ENCODE measurements at regions not wholly inside any gene's neighbourhood (a gene's known extent, or its start where the extent isn't known, plus 50 kb on each side); places are given as distances from the start of the nearest gene placed in this dataset.

GRCh38 chrX:16516232-16516876 is 133.6 kb upstream of the S100G start (continued):
- TF ChIP-seq BCLAF1 (IDR thresholded peaks at IDR 0.05) (no peak), DPF2 (IDR thresholded peaks at IDR 0.05) (no peak), CBFB (IDR thresholded peaks at IDR 0.05; ENCODE audit: low read depth) (no peak), SKIL (IDR thresholded peaks at IDR 0.05; ENCODE audit: low read depth, poor library complexity, severe bottlenecking) (no peak)

- Histone ChIP-seq H3K4me2 (ENCODE audit: control insufficient read depth, insufficient read depth) (no peak overlapping the region), H3K9me3 (replicated peaks; ENCODE audit: control insufficient read depth, insufficient read depth, low read length) (no peaks in the 10 kb centered on the region), H3K4me3 (no peak overlapping the region), H2AFZ (ENCODE audit: control insufficient read depth, low read depth, low read length) (no peak overlapping the region), H3K4me1 (ENCODE audit: control insufficient read depth, insufficient read depth, low read length) (no peaks in the 10 kb centered on the region), H3K9ac (ENCODE audit: control insufficient read depth, insufficient read depth, low read length) (no peak overlapping the region), H3K27me3 (replicated peaks in 1 of 2; ENCODE audit: control insufficient read depth in 2 of 2, insufficient read depth in 2 of 2, low read length in 1 of 2) (no peaks in the 10 kb centered on the region; a peak in 1 of 4 replicates), H3K79me2 (ENCODE audit: control insufficient read depth, insufficient read depth, low read length) (no peaks in the 10 kb centered on the region), H4K20me1 (ENCODE audit: control insufficient read depth, insufficient read depth) (no peaks in the 10 kb centered on the region), H3K27ac (ENCODE audit: control insufficient read depth, insufficient read depth) (no peak overlapping the region), H3K36me3 (ENCODE audit: control insufficient read depth in 2 of 2, insufficient read depth in 2 of 2, low read length in 1 of 2) (no peaks in the 10 kb centered on the region)
- SMC1A ChIA-PET (ENCODE audit: uncharacterized antibody, unreplicated experiment) = no interaction called here
- intact Hi-C loops (cut with micrococcal nuclease; ENCODE audit: unreplicated experiment) = no loop called here
- in situ Hi-C loops (cut with MboI) = no loop called here
- FAIRE-seq (no peak), DNase-seq (ENCODE audit: low read depth, low spot score) (no peak), ATAC-seq (no peak)
- WGBS (ENCODE audit: insufficient coverage, insufficient replicate concordance, low lambda C conversion rate, missing lambda C conversion rate) = 5% methylated on average over 2 of the region's 2 CpGs
- POLR2A ChIA-PET = no interaction called here
- RAD21 ChIA-PET (ENCODE audit: unreplicated experiment) = no interaction called here
- no TSS peak for BruUV-seq (replicated peaks)
- CTCF ChIA-PET = no interaction called here
- TF ChIP-seq LARP7 (IDR thresholded peaks at IDR 0.05) = no peak
- no peak for TF ChIP-seq SMARCA5 (IDR thresholded peaks at IDR 0.05)
- TF ChIP-seq SMC3 (IDR thresholded peaks at IDR 0.05; ENCODE audit: borderline replicate concordance, low read length) = no peak
- no peak for TF ChIP-seq ETV6 (conservative IDR thresholded peaks at IDR 0.05 in 1 of 2, IDR thresholded peaks at IDR 0.05 in 1 of 2; ENCODE audit: borderline replicate concordance in 1 of 2, low read depth in 1 of 2)
- no peak for TF ChIP-seq RCOR1 (conservative IDR thresholded peaks at IDR 0.05; ENCODE audit: low read depth, low read length)
- no peak for TF ChIP-seq MTA3 (IDR thresholded peaks at IDR 0.05; ENCODE audit: borderline replicate concordance, low read length)
- TF ChIP-seq MLLT1 (IDR thresholded peaks at IDR 0.05) = no peak
- no peak for TF ChIP-seq TCF7 (IDR thresholded peaks at IDR 0.05; ENCODE audit: borderline replicate concordance)
- no peak for TF ChIP-seq SUPT20H (IDR thresholded peaks at IDR 0.05; ENCODE audit: borderline replicate concordance, control insufficient read depth, low read depth, low read length)
- TF ChIP-seq ESRRA (IDR thresholded peaks at IDR 0.05; ENCODE audit: low read length) = no peak
- no peak for TF ChIP-seq EGR1 (IDR thresholded peaks at IDR 0.05; ENCODE audit: borderline replicate concordance in 1 of 2, low read depth in 2 of 2, low read length in 2 of 2)
These were observed 132.8 kb upstream of the S100G start for GRCh38 chrX:16517039-16517605.

All from GM12878 (cell line).